NCI-H2227 treated with DMSO at 0.1 percent for 48 hours (cell line): ENCODE measurements at regions not wholly inside any gene's neighbourhood (a gene's known extent, or its start where the extent isn't known, plus 50 kb on each side); places are given as distances from the start of the nearest gene placed in this dataset.
A peak's percentile ranks its signal among the peaks of the same experiment; 100 is the strongest.

Experiments used
- DNase-seq: peaks from one replicate; lab custom pipeline; 2025; lab: John Stamatoyannopoulos, UW

GRCh38 chr19:29429021-29429420 lies 96.8 kb upstream of the VSTM2B start:
- DNase-seq = no peak

- DNase-seq = no peak
Observed at GRCh38 chr19:29429581-29429980, 96.2 kb upstream of the VSTM2B start.

- no peak for DNase-seq
Observed at GRCh38 chr19:29431332-29431731, 94.5 kb upstream of the VSTM2B start.

GRCh38 chr19:29432677-29433076 lies 93.1 kb upstream of the VSTM2B start:
- no peak for DNase-seq

GRCh38 chr19:29436591-29437103 lies 89.1 kb upstream of the VSTM2B start:
- no peak for DNase-seq

GRCh38 chr19:29439021-29439420 lies 86.8 kb upstream of the VSTM2B start:
- no peak for DNase-seq

GRCh38 chr19:29439688-29440550 lies 85.9 kb upstream of the VSTM2B start:
- DNase-seq = no peak

GRCh38 chr19:29442094-29442493 lies 83.7 kb upstream of the VSTM2B start:
- no peak for DNase-seq

GRCh38 chr19:29442910-29443309 lies 82.9 kb upstream of the VSTM2B start:
- DNase-seq = no peak

GRCh38 chr19:29445246-29445645 lies 80.5 kb upstream of the VSTM2B start:
- no peak for DNase-seq

GRCh38 chr19:29446361-29446760 lies 79.4 kb upstream of the VSTM2B start:
- DNase-seq = no peak

- DNase-seq = no peak
Observed at GRCh38 chr19:29448046-29448445, 77.7 kb upstream of the VSTM2B start.

GRCh38 chr19:29449371-29449770 lies 76.4 kb upstream of the VSTM2B start:
- no peak for DNase-seq

- no peak for DNase-seq
Observed at GRCh38 chr19:29450306-29450705, 75.5 kb upstream of the VSTM2B start.

GRCh38 chr19:29450812-29451211 lies 75.0 kb upstream of the VSTM2B start:
- no peak for DNase-seq

- DNase-seq = no peak
Observed at GRCh38 chr19:29454109-29454508, 71.7 kb upstream of the VSTM2B start.

- no peak for DNase-seq
Observed at GRCh38 chr19:29457413-29457812, 68.4 kb upstream of the VSTM2B start.

- peak; percentile 91 for DNase-seq
Observed at GRCh38 chr19:29467824-29468401, 57.9 kb upstream of the VSTM2B start.

- no peak for DNase-seq
Observed at GRCh38 chr19:29475469-29475868, 50.3 kb upstream of the VSTM2B start.
